ENCODE measurements at regions not wholly inside any gene's neighbourhood (a gene's known extent, or its start where the extent isn't known, plus 50 kb on each side); places are given as distances from the start of the nearest gene placed in this dataset.

DNA sequence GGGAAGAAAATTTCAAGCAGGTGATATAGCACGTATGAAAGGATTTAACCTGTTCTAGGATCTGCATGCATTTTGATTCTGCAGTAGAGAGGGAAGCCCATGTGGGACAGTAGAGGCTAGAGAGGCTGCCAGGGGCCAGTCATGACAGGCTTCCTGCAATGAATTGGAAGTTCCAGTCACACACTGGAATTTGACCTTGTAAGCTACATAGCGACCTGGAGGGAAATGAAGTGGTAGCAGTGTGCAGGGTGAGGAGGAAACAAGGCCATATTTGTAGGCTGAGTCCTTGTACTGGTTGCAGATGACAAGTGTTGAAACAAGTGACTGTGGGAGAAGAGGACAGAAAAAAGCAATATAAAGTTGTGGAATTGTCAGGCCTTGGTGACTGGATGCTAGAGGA lies 58.6 kb upstream of the OLIG3 start:
- no peak for TF ChIP-seq EGR1 (IDR thresholded peaks at IDR 0.05)
- TF ChIP-seq RAD21 (IDR thresholded peaks at IDR 0.05; ENCODE audit: low read depth), result no peak
- TF ChIP-seq, protein P1, sequence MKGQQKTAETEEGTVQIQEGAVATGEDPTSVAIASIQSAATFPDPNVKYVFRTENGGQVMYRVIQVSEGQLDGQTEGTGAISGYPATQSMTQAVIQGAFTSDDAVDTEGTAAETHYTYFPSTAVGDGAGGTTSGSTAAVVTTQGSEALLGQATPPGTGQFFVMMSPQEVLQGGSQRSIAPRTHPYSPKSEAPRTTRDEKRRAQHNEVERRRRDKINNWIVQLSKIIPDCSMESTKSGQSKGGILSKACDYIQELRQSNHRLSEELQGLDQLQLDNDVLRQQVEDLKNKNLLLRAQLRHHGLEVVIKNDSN (IDR thresholded peaks at IDR 0.05), result no peak
- TF ChIP-seq FOXM1 (IDR thresholded peaks at IDR 0.05; ENCODE audit: borderline replicate concordance, low read depth), result no peak
- TF ChIP-seq CEBPB (IDR thresholded peaks at IDR 0.05), result no peak
- no peak for TF ChIP-seq YY1 (IDR thresholded peaks at IDR 0.05; ENCODE audit: low read depth)
- TF ChIP-seq CREB1 (IDR thresholded peaks at IDR 0.05; ENCODE audit: low read depth), result no peak
- TF ChIP-seq, protein P2, sequence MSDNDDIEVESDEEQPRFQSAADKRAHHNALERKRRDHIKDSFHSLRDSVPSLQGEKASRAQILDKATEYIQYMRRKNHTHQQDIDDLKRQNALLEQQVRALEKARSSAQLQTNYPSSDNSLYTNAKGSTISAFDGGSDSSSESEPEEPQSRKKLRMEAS (IDR thresholded peaks at IDR 0.05), result no peak
- no peak for TF ChIP-seq REST (IDR thresholded peaks at IDR 0.05; ENCODE audit: low read depth)
- no peak for TF ChIP-seq TCF12 (IDR thresholded peaks at IDR 0.05; ENCODE audit: low read depth)
- TF ChIP-seq TAF1 (IDR thresholded peaks at IDR 0.05; ENCODE audit: low read depth), result no peak
- TF ChIP-seq ZBTB7A (IDR thresholded peaks at IDR 0.05; ENCODE audit: low read depth), result no peak
- no peak for TF ChIP-seq NFIC (IDR thresholded peaks at IDR 0.05)
- TF ChIP-seq TEAD4 (IDR thresholded peaks at IDR 0.05), result no peak
- no peak for TF ChIP-seq EP300 (IDR thresholded peaks at IDR 0.05; ENCODE audit: borderline replicate concordance)

DNA sequence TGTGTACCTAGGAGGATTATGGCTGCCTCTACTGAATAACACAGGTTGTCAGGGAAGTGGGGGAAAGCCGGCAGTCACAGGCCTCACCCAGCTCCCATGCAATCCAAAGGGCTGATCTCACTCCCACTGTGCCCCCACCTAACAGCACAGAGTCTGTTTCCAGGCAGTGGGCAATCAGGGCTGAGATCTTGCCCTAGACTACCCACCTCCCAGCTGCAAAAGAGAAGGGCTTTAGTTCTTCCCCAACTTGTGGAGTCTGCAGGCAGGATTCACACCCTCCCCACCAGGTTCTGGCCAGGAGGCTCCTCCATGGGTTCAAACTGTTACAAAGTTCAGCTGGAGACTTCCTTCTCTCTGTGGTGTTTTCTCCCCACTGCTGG lies 66.0 kb upstream of the OLIG3 start:
- no peak for TF ChIP-seq FOXM1 (IDR thresholded peaks at IDR 0.05; ENCODE audit: borderline replicate concordance, low read depth)
- no peak for TF ChIP-seq RAD21 (IDR thresholded peaks at IDR 0.05; ENCODE audit: low read depth)
- no peak for TF ChIP-seq EP300 (IDR thresholded peaks at IDR 0.05; ENCODE audit: borderline replicate concordance)
- no peak for TF ChIP-seq NFIC (IDR thresholded peaks at IDR 0.05)
- TF ChIP-seq ZBTB7A (IDR thresholded peaks at IDR 0.05; ENCODE audit: low read depth), result no peak
- no peak for TF ChIP-seq YY1 (IDR thresholded peaks at IDR 0.05; ENCODE audit: low read depth)
- no peak for TF ChIP-seq TEAD4 (IDR thresholded peaks at IDR 0.05)
- TF ChIP-seq REST (IDR thresholded peaks at IDR 0.05; ENCODE audit: low read depth), result no peak
- no peak for TF ChIP-seq EGR1 (IDR thresholded peaks at IDR 0.05)
- no peak for TF ChIP-seq TAF1 (IDR thresholded peaks at IDR 0.05; ENCODE audit: low read depth)
- TF ChIP-seq CEBPB (IDR thresholded peaks at IDR 0.05), result no peak

- TF ChIP-seq, protein P1 (IDR thresholded peaks at IDR 0.05), result no peak
These were observed 73.9 kb upstream of the OLIG3 start for GRCh38 chr6:137568067-137568466.

GRCh38 chr6:137570393-137570792 lies 76.2 kb upstream of the OLIG3 start:
- TF ChIP-seq EGR1 (IDR thresholded peaks at IDR 0.05) (no peak), EP300 (IDR thresholded peaks at IDR 0.05; ENCODE audit: borderline replicate concordance) (no peak), NFIC (IDR thresholded peaks at IDR 0.05) (no peak), ZBTB7A (IDR thresholded peaks at IDR 0.05; ENCODE audit: low read depth) (no peak), TEAD4 (IDR thresholded peaks at IDR 0.05) (no peak), YY1 (IDR thresholded peaks at IDR 0.05; ENCODE audit: low read depth) (no peak), CREB1 (IDR thresholded peaks at IDR 0.05; ENCODE audit: low read depth) (no peak), TAF1 (IDR thresholded peaks at IDR 0.05; ENCODE audit: low read depth) (no peak), TCF12 (IDR thresholded peaks at IDR 0.05; ENCODE audit: low read depth) (no peak), REST (IDR thresholded peaks at IDR 0.05; ENCODE audit: low read depth) (no peak), FOXM1 (IDR thresholded peaks at IDR 0.05; ENCODE audit: borderline replicate concordance, low read depth) (no peak), RAD21 (IDR thresholded peaks at IDR 0.05; ENCODE audit: low read depth) (no peak), CEBPB (IDR thresholded peaks at IDR 0.05) (no peak)
- TF ChIP-seq, protein P1 (IDR thresholded peaks at IDR 0.05), result no peak
- TF ChIP-seq, protein P2 (IDR thresholded peaks at IDR 0.05), result no peak
